Neural progenitor cell (in vitro differentiated cells): ENCODE measurements at regions not wholly inside any gene's neighbourhood (a gene's known extent, or its start where the extent isn't known, plus 50 kb on each side); places are given as distances from the start of the nearest gene placed in this dataset.

Experiments used
- EZH2 ChIP-seq: fragments of 200-600 bp; sonication (generic); IDR thresholded peaks from 2 replicates; pipeline ENCODE4 v1.6.1; 2017; ENCODE audit warnings: antibody characterized with exemption, mild to moderate bottlenecking, moderate library complexity
- TF ChIP-seq, protein P1 (sequence below): fragments of 200-600 bp; sonication (generic); IDR thresholded peaks from 2 replicates; pipeline ENCODE4 v1.5.1; 2017; ENCODE audit warnings: antibody characterized with exemption, mild to moderate bottlenecking

GRCh38 chr6:56862415-56863175 is 92.3 kb upstream of the BEND6 start:
- TF ChIP-seq, protein P1, sequence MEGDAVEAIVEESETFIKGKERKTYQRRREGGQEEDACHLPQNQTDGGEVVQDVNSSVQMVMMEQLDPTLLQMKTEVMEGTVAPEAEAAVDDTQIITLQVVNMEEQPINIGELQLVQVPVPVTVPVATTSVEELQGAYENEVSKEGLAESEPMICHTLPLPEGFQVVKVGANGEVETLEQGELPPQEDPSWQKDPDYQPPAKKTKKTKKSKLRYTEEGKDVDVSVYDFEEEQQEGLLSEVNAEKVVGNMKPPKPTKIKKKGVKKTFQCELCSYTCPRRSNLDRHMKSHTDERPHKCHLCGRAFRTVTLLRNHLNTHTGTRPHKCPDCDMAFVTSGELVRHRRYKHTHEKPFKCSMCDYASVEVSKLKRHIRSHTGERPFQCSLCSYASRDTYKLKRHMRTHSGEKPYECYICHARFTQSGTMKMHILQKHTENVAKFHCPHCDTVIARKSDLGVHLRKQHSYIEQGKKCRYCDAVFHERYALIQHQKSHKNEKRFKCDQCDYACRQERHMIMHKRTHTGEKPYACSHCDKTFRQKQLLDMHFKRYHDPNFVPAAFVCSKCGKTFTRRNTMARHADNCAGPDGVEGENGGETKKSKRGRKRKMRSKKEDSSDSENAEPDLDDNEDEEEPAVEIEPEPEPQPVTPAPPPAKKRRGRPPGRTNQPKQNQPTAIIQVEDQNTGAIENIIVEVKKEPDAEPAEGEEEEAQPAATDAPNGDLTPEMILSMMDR: no peak
- no peak for TF ChIP-seq EZH2
